ENCODE measurements at regions not wholly inside any gene's neighbourhood (a gene's known extent, or its start where the extent isn't known, plus 50 kb on each side); places are given as distances from the start of the nearest gene placed in this dataset.

GRCh38 chr5:158013303-158013702, 154.4 kb upstream of the CLINT1 start:
- in situ Hi-C loops (cut with HindIII; ENCODE audit: low sequenced_read_pairs), result no loop called here

GRCh38 chr5:158011422-158011821, 152.5 kb upstream of the CLINT1 start:
- in situ Hi-C loops (cut with HindIII; ENCODE audit: low sequenced_read_pairs), result no loop called here

More at GRCh38 chr5:158013303-158013702, 154.4 kb upstream of the CLINT1 start:
- DNase-seq (ENCODE audit: low spot score), result no peak

GRCh38 chr5:158010831-158011230, 151.9 kb upstream of the CLINT1 start:
- in situ Hi-C loops (cut with HindIII; ENCODE audit: low sequenced_read_pairs), result no loop called here
- DNase-seq (ENCODE audit: low spot score), result no peak

More at GRCh38 chr5:158011422-158011821, 152.5 kb upstream of the CLINT1 start:
- DNase-seq (ENCODE audit: low spot score), result no peak

GRCh38 chr5:158007336-158007735, 148.4 kb upstream of the CLINT1 start:
- in situ Hi-C loops (cut with HindIII; ENCODE audit: low sequenced_read_pairs), result no loop called here
- DNase-seq (ENCODE audit: low spot score), result no peak

GRCh38 chr5:157999696-158000095, 140.8 kb upstream of the CLINT1 start:
- in situ Hi-C loops (cut with HindIII; ENCODE audit: low sequenced_read_pairs), result no loop called here
- no peak for DNase-seq (ENCODE audit: low spot score)

GRCh38 chr5:157997991-157998504, 139.1 kb upstream of the CLINT1 start:
- no peak for DNase-seq (ENCODE audit: low spot score)
- in situ Hi-C loops (cut with HindIII; ENCODE audit: low sequenced_read_pairs), result no loop called here

GRCh38 chr5:157994906-157995519, 136.1 kb upstream of the CLINT1 start:
- peak; percentile 68 for DNase-seq (ENCODE audit: low spot score)
- in situ Hi-C loops (cut with HindIII; ENCODE audit: low sequenced_read_pairs), result no loop called here

- in situ Hi-C loops (cut with HindIII; ENCODE audit: low sequenced_read_pairs), result no loop called here
- DNase-seq (ENCODE audit: low spot score), result no peak
Measured at GRCh38 chr5:157993986-157994691, 135.2 kb upstream of the CLINT1 start.

- in situ Hi-C loops (cut with HindIII; ENCODE audit: low sequenced_read_pairs), result no loop called here
- no peak for DNase-seq (ENCODE audit: low spot score)
Measured at GRCh38 chr5:157993201-157993600, 134.3 kb upstream of the CLINT1 start.

- no peak for DNase-seq (ENCODE audit: low spot score)
- in situ Hi-C loops (cut with HindIII; ENCODE audit: low sequenced_read_pairs), result no loop called here
Measured at GRCh38 chr5:157990583-157991181, 131.7 kb upstream of the CLINT1 start.

- in situ Hi-C loops (cut with HindIII; ENCODE audit: low sequenced_read_pairs), result no loop called here
- DNase-seq (ENCODE audit: low spot score), result no peak
Measured at GRCh38 chr5:157989296-157989695, 130.4 kb upstream of the CLINT1 start.

GRCh38 chr5:157987259-157987658, 128.3 kb upstream of the CLINT1 start:
- in situ Hi-C loops (cut with HindIII; ENCODE audit: low sequenced_read_pairs), result no loop called here
- no peak for DNase-seq (ENCODE audit: low spot score)

- DNase-seq (ENCODE audit: low spot score), result no peak
- in situ Hi-C loops (cut with HindIII; ENCODE audit: low sequenced_read_pairs), result no loop called here
Measured at GRCh38 chr5:157986431-157986990, 127.6 kb upstream of the CLINT1 start.

GRCh38 chr5:157984611-157985010, 125.7 kb upstream of the CLINT1 start:
- DNase-seq (ENCODE audit: low spot score), result no peak
- in situ Hi-C loops (cut with HindIII; ENCODE audit: low sequenced_read_pairs), result no loop called here

- DNase-seq (ENCODE audit: low spot score), result peak; percentile 48
- in situ Hi-C loops (cut with HindIII; ENCODE audit: low sequenced_read_pairs), result no loop called here
Measured at GRCh38 chr5:157983906-157984551, 125.1 kb upstream of the CLINT1 start.

GRCh38 chr5:157978061-157978460, 119.1 kb upstream of the CLINT1 start:
- in situ Hi-C loops (cut with HindIII; ENCODE audit: low sequenced_read_pairs), result no loop called here
- peak; percentile 17 for DNase-seq (ENCODE audit: low spot score)

GRCh38 chr5:157976429-157976828, 117.5 kb upstream of the CLINT1 start:
- DNase-seq (ENCODE audit: low spot score), result no peak
- in situ Hi-C loops (cut with HindIII; ENCODE audit: low sequenced_read_pairs), result no loop called here

GRCh38 chr5:157972579-157972978, 113.6 kb upstream of the CLINT1 start:
- DNase-seq (ENCODE audit: low spot score), result no peak
- in situ Hi-C loops (cut with HindIII; ENCODE audit: low sequenced_read_pairs), result no loop called here

GRCh38 chr5:157971571-157972216, 112.7 kb upstream of the CLINT1 start:
- in situ Hi-C loops (cut with HindIII; ENCODE audit: low sequenced_read_pairs), result no loop called here
- DNase-seq (ENCODE audit: low spot score), result peak; percentile 85

Data from G401 (cell line).